Stimulated activated CD4-positive, alpha-beta T cell treated with anti-CD3 and anti-CD28 coated beads, TNF-alpha, amount 100 ng/mL, for 48 hours (primary cell): ENCODE measurements at regions not wholly inside any gene's neighbourhood (a gene's known extent, or its start where the extent isn't known, plus 50 kb on each side); places are given as distances from the start of the nearest gene placed in this dataset.
"Not testable (repeated sequence)": the region's sequence is repeated elsewhere in the genome, so short reads cannot be mapped to it uniquely, and the experiment has no call there.

Experiments used
- DNase-seq, 3 donors: peaks; one replicate each; pipeline ENCODE4 v3.0.0-alpha.2; 2020; ENCODE audit warnings: low read depth in 3 of 3

- not testable (repeated sequence) for DNase-seq
These were observed 111.9 kb downstream of the LSMEM1 start for GRCh38 chr7:112592565-112593263.

- no peak for DNase-seq
These were observed 113.6 kb downstream of the LSMEM1 start for GRCh38 chr7:112594397-112594796.

- no peak for DNase-seq
These were observed 115.5 kb downstream of the LSMEM1 start for GRCh38 chr7:112596260-112596659.

- no peak for DNase-seq
These were observed 116.2 kb downstream of the LSMEM1 start for GRCh38 chr7:112596981-112597380.

GRCh38 chr7:112603673-112604072 is 122.9 kb downstream of the LSMEM1 start:
- no peak for DNase-seq

GRCh38 chr7:112610636-112611035 is 129.8 kb downstream of the LSMEM1 start:
- no peak for DNase-seq

GRCh38 chr7:112615701-112616100 is 134.9 kb downstream of the LSMEM1 start:
- no peak for DNase-seq

GRCh38 chr7:112616295-112616694 is 135.5 kb downstream of the LSMEM1 start:
- no peak for DNase-seq

GRCh38 chr7:112619343-112619742 is 138.6 kb downstream of the LSMEM1 start:
- no peak for DNase-seq

GRCh38 chr7:112622159-112622715 is 141.4 kb downstream of the LSMEM1 start:
- no peak for DNase-seq

GRCh38 chr7:112624416-112624815 is 143.6 kb downstream of the LSMEM1 start:
- no peak for DNase-seq

- no peak for DNase-seq
These were observed 149.8 kb downstream of the LSMEM1 start for GRCh38 chr7:112630565-112630964.

GRCh38 chr7:112634107-112634506 is 153.3 kb downstream of the LSMEM1 start:
- DNase-seq, result no peak

- no peak for DNase-seq
These were observed 154.5 kb downstream of the TMEM168 start for GRCh38 chr7:112635742-112636141.

GRCh38 chr7:112638675-112639400 is 151.4 kb downstream of the TMEM168 start:
- DNase-seq, result no peak

- DNase-seq, result no peak
These were observed 149.5 kb downstream of the TMEM168 start for GRCh38 chr7:112640685-112641084.

- DNase-seq, result no peak
These were observed 143.4 kb downstream of the TMEM168 start for GRCh38 chr7:112646783-112647182.

- DNase-seq, result no peak
These were observed 141.4 kb downstream of the TMEM168 start for GRCh38 chr7:112648781-112649180.

GRCh38 chr7:112649560-112649959 is 140.6 kb downstream of the TMEM168 start:
- DNase-seq, result no peak

- no peak for DNase-seq
These were observed 135.6 kb downstream of the TMEM168 start for GRCh38 chr7:112654322-112655216.

- DNase-seq, result no peak
These were observed 124.5 kb downstream of the TMEM168 start for GRCh38 chr7:112665709-112666108.

GRCh38 chr7:112668561-112668960 is 121.6 kb downstream of the TMEM168 start:
- no peak for DNase-seq
